SU-DHL-6 (cell line): ENCODE measurements at regions not wholly inside any gene's neighbourhood (a gene's known extent, or its start where the extent isn't known, plus 50 kb on each side); places are given as distances from the start of the nearest gene placed in this dataset.

ENCODE experiments used
- CTCF ChIP-seq: fragments of 200-600 bp; sonication (generic); IDR thresholded peaks from one replicate; pipeline ENCODE4 v1.5.1; 2017; ENCODE audit warnings: antibody characterized with exemption, mild to moderate bottlenecking, low read length, moderate library complexity; ENCODE audit not compliant: insufficient read depth, poor library complexity, severe bottlenecking
- EZH2phosphoT487 ChIP-seq: fragments of 200-600 bp; sonication (generic), shearing (Covaris generic); conservative IDR thresholded peaks from 2 replicates; pipeline ENCODE4 v1.6.1; 2018; ENCODE audit warnings: mild to moderate bottlenecking, antibody characterized with exemption, low read length, moderate library complexity, mixed read lengths

DNA sequence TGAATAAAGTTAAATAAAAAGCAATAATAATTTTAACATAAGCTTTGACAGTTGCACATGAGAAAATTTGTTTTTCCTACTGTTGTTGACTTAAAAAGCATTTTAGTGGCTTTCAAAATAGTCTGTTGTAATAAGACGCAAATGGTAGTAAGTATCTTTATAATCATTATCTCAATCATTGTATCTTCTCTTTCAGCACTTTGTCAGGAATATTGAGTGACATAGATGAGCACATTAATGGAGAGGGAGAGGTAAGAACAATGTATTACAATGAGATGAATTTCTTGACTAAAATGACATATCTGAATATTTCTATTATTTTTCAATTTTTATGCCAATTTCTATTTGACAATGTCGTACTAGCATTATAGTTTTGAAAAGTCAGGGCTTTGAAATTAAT, 193.9 kb upstream of the MRPS30 start:
- TF ChIP-seq CTCF (no peak), EZH2phosphoT487 (no peak)
